ENCODE measurements at regions not wholly inside any gene's neighbourhood (a gene's known extent, or its start where the extent isn't known, plus 50 kb on each side); places are given as distances from the start of the nearest gene placed in this dataset.
"Not testable (repeated sequence)": the region's sequence is repeated elsewhere in the genome, so short reads cannot be mapped to it uniquely, and the experiment has no call there.

GRCh38 chr6:141210901-141211300, 921.8 kb upstream of the GJE1 start:
- no peak for DNase-seq

- no peak for DNase-seq
Measured at GRCh38 chr6:141209890-141210289, 922.8 kb upstream of the GJE1 start.

DNA sequence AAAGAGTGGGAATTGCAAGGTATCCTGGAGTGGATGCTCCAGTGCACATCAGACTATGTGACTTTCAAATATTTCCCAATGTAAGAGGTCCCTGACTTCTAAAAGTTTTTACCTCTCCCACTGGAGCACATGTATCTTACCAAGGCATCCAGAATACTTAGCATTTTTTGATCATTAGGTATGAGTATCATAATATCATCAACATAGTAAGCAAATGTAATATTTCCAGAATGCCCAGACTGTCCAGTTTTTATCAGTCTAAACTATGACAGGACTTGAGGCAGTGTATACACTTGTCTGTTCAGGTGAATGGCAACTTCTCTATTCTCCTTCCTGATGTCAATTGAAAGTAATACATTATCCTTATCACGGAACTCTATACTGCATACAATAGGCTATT, 924.6 kb upstream of the GJE1 start:
- DNase-seq: no peak

DNA sequence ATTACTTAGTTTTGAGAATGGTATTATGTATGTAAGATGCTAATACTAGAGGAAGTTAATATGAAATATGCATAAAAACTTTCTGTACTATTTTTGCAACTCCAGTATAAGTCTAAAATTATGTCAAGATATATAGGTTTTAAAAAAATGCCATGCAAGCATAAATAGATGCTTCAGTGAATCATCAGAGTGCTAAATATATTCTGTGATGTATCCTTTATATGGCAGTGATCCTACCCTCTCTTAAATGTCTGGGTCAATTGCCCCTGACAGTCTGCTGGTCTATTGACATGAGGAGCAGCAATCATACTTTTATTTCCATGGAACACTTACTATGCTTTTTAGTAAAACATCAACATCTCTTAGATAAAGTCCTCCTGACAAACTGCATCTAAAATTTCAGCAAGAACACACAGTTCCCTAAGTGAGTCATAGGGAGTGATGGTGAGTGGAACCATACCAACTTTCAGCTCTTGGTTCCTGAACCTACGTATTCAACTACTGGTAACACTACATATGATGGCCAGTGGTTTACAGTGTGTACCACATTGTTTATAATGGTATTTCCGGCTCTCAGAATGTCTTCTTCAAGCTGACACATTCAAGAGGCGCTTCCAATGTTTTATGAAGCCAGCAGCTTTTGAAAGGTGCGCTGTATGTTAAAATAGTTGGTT, 928.7 kb upstream of the GJE1 start:
- no peak for DNase-seq

DNA sequence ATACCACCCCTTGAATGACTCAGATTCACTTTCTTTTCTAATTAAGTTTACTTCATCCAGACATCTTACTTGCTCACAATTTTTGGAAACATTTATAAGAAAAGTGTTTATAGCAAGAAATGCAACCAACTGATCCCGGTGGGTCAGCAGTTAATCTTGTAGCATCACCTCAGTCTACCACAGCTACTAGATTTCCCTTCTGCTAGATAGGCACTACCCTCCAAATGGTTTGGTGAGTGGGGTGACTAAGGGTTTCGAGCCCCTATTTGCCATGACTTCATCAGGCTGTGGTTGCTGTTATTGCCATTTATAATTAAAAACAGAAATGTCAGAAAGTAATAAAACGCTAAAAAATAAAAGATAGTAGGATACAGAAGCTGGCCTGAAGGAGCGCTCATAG, 930.1 kb upstream of the GJE1 start:
- no peak for DNase-seq

DNA sequence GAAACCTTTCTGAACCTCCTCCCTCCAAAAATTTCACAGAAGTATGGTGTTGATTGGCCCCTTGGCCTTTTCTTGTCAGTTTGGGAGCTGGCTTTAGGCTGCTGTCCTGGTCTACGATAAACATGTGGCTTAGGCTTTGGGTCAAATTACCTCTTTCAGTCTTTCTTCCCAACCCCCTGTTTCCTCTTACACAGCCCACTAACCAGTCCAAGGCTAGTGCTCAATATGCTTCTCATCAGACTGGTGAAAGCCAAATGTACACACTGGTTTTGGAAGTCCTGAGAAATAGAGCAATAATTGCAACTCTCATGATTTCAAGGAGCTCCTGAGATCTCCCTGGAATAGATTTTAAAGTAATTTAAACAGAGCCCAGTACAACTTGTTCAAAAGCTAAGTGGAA, 933.7 kb upstream of the GJE1 start:
- DNase-seq: no peak

DNA sequence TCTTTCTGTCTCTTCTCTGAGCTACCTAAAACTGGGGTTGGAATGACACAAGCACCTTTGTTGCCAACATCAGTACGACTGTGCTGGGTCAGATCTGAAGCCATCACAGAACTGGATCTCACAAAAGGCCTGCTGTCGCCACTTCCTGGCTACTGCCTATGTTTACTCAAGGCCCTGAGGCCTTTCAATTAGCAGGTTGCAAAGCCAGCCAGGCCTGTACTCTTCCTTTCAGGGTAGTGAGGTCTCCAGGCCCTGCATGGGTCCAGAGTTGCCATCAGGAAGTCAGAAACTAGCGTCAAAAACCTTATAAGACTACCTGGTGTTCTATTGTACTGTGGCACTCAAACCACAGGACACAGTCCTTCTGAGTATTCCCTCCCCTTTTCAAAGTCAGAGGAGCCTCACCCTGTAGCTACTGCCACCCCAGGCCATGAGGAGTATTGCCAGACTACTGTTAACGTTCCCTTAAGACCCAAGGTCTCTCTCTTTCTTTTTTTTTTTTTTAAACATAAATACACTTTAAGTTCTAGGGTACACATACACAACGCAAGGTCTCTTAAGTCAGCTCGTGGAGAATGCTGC, 937.4 kb upstream of the GJE1 start:
- no peak for DNase-seq

DNA sequence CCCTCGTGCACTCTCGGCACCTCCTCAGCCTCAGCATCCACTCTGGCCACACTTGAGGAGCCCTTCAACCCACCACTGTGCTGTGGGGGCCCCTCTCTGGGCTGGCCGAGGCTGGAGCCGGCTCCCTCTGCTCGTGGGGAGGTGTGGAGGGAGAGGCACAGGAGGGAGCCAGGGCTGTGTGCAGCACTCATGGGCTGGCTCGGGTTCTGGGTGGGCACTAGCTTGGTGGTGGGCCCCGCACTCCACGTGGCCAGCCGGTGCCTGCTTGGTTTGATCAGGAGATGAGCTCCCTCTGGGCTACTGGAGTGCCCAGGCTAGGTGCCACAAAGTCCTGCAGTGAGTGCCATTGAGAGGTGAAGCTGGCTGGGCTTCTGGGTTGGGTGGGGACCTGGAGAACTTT, 949.4 kb upstream of the GJE1 start:
- DNase-seq: no peak

GRCh38 chr6:141175458-141175857, 957.3 kb upstream of the GJE1 start:
- not testable (repeated sequence) for DNase-seq

DNA sequence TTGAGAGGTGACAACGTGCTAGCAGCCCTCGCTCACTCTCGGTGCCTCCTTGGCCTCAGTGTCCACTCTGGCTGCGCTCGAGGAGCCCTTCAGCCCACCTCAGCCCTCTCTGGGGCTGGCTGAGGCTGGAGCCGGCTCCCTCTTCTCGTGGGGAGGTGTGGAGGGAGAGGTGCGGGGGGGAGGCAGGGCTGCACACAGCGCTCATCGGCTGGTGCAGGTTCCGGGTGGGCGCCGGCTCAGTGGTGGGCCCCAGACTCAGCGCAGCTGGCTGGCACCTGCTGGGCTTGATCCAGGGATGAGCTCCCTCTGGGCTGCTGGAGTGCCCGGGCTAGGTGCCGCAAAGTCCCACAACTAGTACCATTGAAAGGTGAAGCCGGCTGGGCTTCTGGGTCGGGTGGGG, 957.8 kb upstream of the GJE1 start:
- DNase-seq: no peak

DNA sequence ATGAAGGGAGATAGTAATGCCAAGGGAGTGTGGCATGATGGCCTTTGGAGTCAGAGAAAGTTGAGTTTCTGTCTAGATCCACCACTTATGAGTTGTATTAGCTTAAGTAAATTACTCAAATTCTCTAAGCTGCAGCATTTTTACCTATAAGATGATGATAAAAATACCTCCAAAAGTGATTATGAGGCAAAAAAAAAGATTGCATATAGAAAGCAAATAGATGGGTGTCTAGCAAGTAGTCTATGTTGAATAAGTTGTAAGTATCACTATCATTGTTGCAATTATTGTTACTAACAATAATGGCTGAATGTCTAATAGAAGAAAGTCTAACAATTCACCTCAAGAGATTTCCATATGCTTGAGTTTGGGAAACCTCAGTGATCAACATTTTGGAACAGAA, 959.2 kb upstream of the GJE1 start:
- DNase-seq: no peak

DNA sequence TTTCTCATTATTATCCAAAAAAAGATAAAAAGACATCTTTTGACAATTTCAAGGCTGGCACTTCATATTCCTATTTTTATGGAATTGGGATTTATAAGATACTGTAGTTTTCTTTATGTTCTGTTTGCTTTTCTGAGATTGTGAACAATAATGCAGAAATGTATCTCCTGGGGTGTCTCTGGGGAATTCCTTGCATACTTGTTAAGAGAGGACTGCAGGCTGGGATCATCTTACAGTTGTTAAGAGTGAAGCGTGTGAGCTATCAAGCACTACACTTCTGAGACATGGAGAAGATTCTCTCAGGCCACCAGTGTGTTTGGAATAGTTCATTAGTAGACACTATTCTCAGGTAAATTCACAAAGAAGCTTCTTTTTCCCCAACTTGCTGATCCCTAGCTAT, 963.3 kb upstream of the GJE1 start:
- no peak for DNase-seq

- DNase-seq: no peak
Measured at GRCh38 chr6:141167945-141168344, 964.8 kb upstream of the GJE1 start.

DNA sequence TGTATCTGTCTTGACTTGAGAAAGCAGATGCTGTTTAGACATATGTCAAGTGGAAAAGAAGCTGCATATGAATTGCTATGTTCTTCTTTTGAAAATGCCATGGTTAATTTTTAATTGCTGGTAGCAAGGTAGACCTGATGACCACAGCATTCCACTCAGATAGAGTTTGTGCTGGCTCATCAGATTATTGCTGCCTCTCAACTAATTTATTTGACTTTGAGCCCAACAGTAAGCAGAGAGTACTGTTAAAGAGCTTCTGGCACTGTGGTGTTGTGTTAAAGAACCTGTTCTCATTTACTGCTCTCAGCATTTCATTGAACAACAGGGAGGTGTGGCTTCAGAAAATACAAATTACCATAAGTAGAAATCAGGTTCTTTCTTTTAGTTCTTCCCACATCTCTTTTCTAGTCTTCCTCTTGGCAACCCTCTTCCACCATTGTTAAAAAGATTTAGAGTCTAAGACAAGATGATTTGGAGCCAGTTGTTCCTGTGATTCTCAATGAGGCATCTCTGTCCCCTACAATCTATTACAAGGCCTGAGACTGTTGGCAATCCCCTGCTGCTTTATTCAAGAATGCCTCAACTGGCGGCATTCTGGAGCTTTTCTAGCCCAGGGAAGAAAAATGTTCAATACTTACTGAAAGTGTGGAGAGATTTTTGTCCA, 967.6 kb upstream of the GJE1 start:
- DNase-seq: no peak

DNA sequence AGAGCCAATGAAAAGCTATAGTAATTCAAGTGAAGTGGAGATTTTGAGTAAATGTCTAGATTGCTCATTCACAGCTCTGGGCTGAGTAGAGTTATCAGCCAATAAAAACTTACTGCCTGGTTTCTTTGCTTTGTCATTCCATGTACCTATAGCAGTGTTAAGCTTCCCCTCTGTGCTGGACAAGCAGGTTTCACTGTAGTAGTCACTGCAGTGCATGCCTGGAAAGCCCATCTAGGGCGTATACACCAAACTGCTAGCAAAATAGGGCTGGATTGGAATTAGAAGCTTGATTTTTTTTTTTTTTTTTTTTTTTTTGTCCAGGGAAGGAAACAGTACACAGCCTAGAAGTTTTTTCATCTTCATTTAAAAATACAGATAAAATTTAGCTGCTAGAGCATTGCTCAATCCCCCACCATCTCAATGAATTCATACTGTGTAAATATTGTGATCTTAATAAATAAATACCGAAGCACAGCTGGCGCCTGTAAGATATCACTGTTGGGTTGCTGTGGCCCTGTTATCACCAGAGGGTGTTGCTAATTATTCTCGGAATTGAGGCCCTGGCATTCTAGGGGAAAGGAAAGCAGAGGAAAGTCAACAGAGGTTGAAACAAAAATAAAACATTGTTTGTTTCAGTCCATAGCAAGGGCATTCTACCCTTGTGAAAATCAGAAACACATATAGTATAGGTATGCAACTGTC, 968.5 kb upstream of the GJE1 start:
- DNase-seq: no peak

GRCh38 chr6:141163107-141163506, 969.6 kb upstream of the GJE1 start:
- DNase-seq: no peak

DNA sequence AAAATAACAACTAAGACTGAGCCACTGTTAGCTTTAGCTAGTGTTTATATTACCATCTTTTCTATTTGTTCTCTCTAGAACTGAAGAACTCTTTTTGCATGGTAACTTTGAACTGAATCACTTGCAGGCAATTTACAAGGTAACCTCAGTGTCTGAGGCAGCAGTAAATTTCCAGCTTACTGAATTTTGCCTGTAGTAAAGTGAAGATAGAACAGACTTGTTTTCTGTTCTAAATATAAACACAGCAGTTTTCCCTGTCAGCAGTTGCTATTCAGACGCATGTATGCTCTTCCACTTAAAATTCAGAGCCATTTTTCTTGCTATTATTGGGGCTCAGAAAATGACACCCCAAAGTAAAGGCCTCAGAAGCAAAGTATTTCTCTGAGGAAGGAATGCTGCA, 974.0 kb upstream of the GJE1 start:
- no peak for DNase-seq

GRCh38 chr6:141153563-141153962, 979.2 kb upstream of the GJE1 start:
- no peak for DNase-seq

- DNase-seq: no peak
Measured at GRCh38 chr6:141152951-141153350, 979.8 kb upstream of the GJE1 start.

DNA sequence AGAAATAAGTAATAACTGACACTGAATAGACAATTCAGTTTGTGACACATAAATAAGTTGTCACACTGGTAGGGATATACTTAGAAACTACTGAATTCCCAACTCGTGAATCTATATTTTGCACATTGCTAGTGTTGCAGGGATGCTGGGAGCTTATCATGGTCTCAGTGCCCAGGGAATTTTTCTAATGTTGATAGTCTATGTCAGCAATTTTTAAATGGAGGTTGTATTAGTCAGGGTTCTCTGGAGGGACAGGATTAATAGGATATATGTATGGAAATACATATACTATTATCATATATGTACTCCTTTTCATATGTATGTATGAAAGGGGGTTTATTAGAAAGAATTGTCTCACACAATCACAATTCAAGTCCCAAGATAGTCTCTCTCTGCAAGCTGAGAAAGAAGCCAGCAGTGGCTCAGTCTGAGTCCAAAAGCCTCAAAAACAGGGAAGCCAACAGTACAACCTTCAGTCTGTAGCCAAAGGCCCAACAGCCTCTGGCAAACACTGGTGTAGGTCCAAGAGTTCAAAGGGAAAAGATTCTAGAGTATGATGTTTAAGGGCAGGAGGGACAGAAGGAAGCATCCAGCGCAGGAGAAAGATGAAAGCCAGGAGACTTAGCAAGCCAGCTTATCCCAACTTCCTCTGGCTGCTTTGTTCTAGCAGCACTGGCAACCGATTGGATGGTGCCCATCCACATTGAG, 980.9 kb upstream of the GJE1 start:
- DNase-seq: no peak

GRCh38 chr6:141141870-141142269, 990.9 kb upstream of the GJE1 start:
- DNase-seq: no peak

GRCh38 chr6:141140905-141141304, 991.8 kb upstream of the GJE1 start:
- DNase-seq: no peak

DNA sequence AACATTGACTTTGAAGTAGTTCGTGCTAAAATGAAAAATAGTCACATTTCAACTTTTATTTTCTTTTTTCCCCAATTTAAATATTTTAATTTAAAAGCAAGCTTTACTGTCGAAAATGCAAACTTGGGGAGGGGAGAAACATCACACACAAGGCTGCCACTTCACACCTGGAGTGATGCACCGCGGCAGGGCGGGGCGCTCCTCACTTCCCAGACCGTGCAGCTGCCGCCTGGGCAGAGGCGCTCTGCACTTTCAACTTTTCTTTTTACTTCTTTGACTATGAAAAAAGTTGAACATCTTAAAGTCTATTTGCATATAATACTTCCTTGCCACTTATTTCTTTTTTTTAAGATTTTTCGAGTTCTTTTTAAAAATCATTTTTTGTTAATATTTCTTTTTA, 993.3 kb upstream of the GJE1 start:
- no peak for DNase-seq

All from midbrain (tissue), 1 donor.